Ecto neural progenitor cell (in vitro differentiated cells): ENCODE measurements at regions not wholly inside any gene's neighbourhood (a gene's known extent, or its start where the extent isn't known, plus 50 kb on each side); places are given as distances from the start of the nearest gene placed in this dataset.

Source experiments
- DNase-seq: peaks from one replicate; pipeline ENCODE4 v3.0.0-alpha.2; 2018; ENCODE audit warnings: low spot score

DNA sequence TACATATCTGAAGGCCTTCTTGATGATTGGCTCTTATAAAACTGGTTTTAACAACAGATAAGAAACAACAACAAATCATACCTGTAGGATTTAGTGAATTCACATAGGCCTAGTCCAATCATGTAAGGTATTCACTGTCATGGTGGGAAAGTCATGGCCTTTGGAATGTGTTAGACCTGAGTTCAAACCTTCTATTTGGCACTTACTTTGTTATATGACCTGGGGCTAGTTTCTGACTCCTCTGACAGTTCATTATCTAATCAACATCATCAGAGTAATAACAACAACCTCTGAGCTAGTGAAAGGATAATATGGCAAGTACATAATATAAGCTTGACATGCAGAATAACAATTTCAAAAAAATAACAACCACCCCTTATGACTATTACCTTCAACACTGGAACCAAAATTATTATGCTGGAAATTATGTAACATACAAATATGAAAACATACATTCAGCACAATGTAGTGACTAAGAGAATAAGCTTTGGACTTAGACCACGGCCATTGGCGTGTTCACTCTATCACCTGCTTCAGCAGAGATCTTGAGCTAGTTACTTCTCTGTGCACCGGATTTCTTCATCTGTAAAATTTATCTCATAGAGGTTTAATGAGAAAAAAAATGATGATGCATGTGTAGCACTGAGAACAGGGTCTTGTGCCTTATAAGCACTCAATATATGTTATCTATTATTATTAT lies 597.6 kb downstream of the LMO4 start:
- DNase-seq = no peak

GRCh38 chr1:87926921-87927320 lies 598.2 kb downstream of the LMO4 start:
- DNase-seq = no peak

DNA sequence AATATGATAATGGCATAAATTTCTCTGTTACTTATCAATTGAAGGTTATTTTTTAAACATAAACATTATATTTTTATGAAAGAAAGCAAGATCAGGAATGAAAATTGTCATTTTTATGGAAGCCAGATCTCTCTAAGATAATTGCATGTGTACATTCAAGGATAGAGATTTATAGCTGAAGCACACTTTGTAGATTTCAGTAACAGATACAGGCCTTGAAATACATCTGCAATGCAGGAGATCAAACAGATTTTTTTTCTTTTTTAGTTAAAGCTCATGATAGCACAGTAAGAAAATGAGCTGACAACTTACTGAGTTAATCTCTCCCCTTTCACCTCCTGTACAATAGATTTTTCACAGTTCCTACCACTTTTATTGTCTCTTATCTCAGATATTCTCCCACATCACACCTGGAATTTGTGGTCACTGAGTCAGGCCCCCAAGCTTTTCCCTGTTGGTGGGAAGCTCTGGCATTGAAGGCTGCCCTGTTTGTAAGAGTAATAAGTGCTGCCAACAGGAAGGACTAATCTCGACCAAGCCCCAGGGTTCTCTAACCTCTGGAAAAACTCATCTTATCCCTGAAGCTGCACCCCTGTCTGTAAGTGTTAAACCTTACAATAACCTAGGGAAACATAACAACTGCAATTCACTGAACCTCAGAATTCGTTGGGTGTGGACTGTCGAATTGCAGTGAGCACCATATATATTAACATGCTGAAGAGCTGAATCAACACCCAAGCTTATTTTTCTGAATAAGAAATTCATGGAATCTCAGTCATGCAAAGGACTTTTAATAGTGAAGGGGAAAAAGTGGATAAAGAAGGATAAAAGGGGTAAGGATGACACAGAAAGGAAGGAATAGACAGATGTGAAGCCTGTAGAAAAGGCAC lies 599.0 kb downstream of the LMO4 start:
- no peak for DNase-seq

- no peak for DNase-seq
Measured at GRCh38 chr1:87928623-87929022, 599.9 kb downstream of the LMO4 start.

DNA sequence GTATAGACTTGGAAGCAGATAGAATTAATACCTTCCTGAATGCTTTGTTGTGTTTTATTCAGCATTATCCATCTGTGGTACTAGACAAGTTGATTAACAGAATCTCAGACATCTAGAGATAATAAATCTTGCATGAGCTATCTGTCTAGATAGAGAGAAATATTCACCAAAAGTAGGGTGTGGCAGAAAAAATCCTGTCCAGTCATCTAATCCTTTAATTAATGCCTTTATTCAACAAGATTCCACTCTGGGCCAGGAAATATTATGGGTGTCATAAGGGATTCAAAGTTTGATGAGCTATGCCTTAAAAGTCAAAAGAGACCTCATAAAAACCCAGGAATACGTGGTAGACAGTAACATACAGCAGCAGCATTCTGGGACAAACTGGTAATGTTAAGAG lies 601.2 kb downstream of the LMO4 start:
- no peak for DNase-seq

GRCh38 chr1:87930796-87931195 lies 602.1 kb downstream of the LMO4 start:
- no peak for DNase-seq

GRCh38 chr1:87933171-87933570 lies 604.5 kb downstream of the LMO4 start:
- DNase-seq = no peak

GRCh38 chr1:87935130-87935529 lies 606.5 kb downstream of the LMO4 start:
- DNase-seq = no peak

DNA sequence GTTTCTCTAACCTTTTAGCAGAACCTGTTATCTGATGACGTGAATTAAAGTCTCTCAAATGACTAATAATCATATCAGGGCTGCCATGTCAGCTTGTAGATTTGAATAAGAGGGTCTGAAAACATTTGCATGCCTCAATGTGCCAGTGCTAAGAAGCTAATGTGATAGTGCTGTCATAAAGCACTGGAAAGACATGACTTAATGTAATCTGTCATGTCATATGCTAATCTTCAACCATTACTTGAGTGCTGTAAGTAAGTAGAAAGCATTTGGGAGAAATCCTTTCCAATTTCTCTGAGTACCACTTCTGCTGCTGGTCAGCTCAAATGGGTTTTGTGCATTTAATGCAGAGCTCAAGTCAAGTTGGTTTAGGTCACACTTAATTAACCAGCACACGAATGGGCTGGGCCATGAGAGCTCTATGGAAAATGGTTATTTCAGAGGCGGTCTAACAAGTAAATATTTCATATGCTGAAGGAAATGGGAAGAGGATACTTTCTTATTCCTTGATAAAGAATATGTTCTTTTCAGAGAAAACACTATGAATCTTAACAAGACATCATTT lies 609.2 kb downstream of the LMO4 start:
- DNase-seq = no peak

DNA sequence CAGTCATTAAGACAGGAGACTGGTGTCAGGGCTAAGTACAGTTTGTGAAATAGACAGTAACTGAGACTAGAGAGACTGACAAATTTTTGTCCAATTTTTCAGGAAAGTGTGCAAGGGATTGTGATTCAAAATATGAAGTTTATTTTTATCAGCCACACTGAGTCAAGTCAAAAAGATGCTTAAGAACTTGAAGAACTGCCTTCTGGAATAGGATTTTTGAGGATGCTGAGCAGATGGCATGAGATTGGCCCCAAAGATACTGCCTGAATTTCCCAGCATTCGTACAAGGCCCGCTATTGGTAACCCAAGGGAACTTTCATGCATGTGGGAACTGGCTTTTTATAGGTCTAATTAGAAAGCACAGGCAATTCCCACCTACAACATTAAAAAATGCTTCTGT lies 610.0 kb downstream of the LMO4 start:
- DNase-seq = no peak

DNA sequence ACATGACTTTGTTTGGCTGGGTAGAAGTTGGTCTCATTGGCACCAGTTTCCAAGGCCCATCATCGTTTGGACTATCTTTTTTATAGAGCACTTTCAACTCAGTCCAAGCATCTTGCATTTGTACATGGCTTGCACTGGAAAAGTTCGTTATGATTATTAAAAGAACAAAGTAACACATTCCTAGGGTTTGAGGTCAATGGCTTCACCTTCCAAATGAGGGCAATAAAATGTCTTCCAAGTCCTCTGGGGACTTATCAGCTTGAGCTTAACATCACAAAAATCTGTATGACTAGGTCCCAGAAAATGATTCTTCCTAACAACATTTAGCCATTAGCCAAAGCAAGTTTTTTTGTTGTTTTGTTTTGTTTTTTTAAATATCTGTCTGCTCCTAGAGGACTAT lies 610.8 kb downstream of the LMO4 start:
- DNase-seq = no peak

DNA sequence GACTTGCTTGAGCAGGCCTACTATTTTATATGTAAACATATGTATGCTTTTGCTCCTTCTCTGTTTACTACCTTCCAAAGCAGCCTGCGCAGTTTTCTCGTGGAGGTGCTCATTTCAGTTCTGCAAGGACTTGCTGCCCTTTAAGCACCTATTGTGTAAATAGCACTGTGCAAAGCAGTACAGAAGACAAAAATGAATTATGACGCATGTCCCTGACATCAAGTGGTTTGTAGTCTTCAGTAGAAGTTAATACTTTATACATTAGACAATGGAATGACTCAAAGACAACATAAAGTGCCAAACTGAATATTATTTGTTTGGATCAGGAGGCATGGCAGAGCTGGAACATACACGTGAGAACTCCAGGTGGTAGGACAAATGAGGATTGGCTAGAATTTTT lies 611.7 kb downstream of the LMO4 start:
- DNase-seq = no peak

DNA sequence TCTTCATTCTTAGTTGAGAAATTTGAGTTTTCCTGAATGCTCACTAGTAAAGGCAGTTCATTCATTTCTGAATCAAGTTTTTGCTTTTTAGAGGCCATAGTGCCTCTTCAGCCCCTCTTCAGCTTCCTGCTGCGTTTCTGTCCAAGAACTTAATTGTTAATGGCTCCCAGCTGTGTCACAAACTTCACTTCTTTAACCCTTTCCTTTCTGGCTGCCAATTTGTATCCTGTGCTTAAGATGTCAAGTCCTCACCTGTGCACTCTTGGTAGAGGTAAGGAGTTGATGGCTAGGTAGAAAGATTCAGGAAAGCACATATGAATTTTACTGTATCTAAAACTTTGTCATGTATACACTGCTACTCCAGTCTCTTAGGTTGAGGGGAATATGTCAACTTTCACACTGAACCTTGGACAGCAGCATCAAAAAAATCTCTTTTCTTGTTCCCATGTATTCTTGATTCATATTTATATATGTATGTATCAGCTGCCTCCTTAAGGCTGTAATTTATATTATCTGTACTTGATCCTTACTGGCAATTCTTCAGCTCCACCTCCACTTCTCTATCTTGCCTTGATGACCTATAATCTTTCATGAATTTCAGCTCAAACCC lies 612.8 kb downstream of the LMO4 start:
- no peak for DNase-seq

DNA sequence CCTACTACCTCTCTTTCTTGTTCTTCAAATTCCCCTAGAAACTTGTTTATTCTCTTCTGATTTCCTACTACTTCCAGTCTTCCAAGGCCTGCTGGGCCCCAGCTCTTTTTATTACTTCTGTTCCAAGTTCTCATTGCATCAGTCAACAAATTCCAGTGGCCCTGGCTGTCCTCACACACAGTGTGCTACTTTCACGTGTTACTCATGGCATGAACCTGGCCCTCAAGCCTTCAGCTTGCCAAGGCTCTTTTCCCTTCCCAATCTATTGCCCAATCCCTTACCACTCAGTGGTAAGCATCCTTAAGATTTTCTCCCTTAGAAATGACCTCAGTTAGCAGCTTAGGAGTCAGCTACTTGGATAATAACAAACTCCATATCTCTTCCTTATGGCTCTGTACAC lies 613.5 kb downstream of the LMO4 start:
- DNase-seq = no peak

GRCh38 chr1:87949711-87950110 lies 621.0 kb downstream of the LMO4 start:
- no peak for DNase-seq

DNA sequence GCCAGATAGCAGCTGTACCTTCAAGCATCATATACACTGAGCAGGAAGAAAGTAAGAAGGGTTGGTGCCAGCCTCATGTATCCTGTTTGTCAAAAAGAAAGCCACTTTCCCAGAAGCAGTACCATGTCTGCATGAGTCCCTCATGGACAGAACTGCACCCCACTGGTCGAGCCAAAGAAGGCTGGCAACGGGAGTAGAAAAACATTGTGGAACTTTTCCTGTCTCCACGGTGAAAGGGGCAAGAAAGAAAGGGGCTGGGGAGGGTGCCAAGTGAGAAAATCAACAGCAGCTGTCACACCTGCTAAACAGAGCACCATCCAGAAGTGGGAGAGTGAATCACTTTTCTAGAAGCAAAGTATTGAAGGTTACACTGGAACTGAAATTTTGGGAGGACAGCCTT lies 621.7 kb downstream of the LMO4 start:
- no peak for DNase-seq

GRCh38 chr1:87951409-87951808 lies 622.7 kb downstream of the LMO4 start:
- no peak for DNase-seq

DNA sequence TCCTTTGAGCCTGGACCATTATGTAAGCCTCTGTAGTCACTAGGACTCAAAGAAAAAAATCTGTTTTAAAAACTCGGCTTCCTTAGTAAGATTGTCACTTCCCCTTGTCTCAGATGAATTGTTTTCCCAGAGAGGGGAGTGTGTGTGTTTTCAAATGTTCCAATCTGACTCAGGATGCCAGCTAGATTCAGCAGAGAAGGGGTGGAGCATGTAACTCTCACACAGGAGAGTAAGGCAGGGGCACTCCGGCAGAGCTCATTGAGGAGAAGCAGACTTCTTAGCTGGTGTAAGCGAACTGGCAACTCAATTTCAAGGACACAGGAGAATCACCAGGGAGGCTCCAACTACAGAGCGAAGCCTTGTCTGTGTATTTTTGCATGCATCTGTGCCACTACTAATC lies 623.2 kb downstream of the LMO4 start:
- no peak for DNase-seq

- no peak for DNase-seq
Measured at GRCh38 chr1:87953121-87953520, 624.4 kb downstream of the LMO4 start.

DNA sequence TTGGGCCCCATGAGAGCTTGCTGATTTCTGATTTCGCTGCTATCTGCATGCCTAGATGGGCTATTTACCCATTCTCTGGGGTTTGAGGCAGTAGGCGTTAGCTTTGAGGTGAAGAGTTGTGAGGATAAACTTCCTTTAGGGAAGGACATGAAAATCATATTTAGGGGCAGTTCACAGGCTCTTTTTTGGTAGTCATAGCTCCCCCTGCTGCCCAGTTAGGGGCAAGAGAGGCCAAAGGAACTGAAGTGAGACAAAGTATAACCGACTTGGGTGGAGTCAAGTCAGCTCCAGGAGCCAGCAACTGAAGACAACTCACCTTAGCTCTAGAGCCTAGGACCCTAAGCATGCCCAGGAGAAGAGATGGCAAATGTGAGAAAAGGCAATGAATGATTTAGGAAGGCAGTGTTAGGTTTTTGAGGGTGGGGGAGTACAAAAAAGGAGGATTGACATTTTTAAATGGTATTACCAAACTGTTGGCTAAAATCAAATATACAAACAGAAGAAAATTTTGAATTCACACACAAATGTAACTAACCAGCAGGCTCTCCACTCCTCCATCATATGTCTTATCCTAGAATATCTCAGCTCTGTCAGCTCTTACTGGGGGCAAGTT lies 625.2 kb downstream of the LMO4 start:
- peak; percentile 53 for DNase-seq

DNA sequence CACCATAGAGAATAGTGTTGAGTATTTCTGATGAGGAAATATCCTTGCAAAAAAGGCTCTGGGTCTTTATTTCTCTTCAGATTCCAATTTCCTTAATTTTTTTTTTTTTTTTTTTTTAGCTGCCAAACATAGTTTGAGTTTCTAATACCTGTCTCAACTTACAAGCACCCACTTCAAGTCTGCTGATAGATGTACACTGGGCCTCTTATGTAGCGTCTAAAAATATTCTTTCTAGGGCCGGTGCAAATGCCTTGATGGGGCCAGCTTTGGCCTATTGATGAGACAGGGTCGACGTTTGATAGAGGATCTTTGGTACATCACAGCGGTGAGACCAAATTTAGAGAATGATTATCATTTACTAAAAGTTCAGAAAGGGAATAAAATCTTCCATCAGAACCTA lies 626.4 kb downstream of the LMO4 start:
- no peak for DNase-seq

DNA sequence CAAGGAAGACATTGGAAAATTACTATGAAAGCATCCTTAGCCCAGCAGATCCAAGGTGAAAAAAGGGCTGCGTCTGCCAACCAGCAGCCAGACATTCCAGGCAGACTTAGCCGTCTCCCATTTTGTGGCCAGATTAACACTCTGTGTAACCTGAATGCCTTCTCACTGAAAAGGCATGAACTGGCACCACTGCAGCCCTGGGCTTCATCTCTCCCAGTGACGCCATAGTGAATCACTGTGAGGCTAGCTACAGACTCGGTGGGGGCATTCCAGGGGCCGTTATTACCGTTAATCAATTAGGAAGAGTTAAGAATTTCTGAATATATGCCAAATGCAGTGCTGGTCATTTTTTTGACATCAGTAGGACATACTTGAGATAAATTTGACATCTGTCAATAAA lies 627.4 kb downstream of the LMO4 start:
- peak; percentile 54 for DNase-seq
